SK-N-SH (cell line): ENCODE measurements at regions not wholly inside any gene's neighbourhood (a gene's known extent, or its start where the extent isn't known, plus 50 kb on each side); places are given as distances from the start of the nearest gene placed in this dataset.

Experiments
- CTCF ChIA-PET: fragments of 300-600, 350-600 bp; formaldehyde crosslinking; extraction: SDS; loops from one replicate; lab custom pipeline; 2021; lab: Yijun Ruan, JAX
- POLR2A ChIA-PET: fragments of 350-600 bp; sonication (Branson Sonifier 250); formaldehyde crosslinking; extraction: SDS; loops from one replicate; lab custom pipeline; 2020; ENCODE audit warnings: antibody characterized with exemption, inconsistent platforms; lab: Yijun Ruan, JAX
- DNase-seq: peaks from one replicate; pipeline ENCODE4 v3.0.0; 2012
- H2AFZ ChIP-seq: fragments of 200-600 bp; sonication (generic); 2 replicates; pipeline ENCODE4 v1.8.1; 2016; ENCODE audit warnings: antibody characterized with exemption, mild to moderate bottlenecking, low read depth
- H3F3A ChIP-seq: fragments of 200-600 bp; sonication (generic); replicated peaks from 2 replicates; pipeline ENCODE3; 2016; ENCODE audit warnings: antibody characterized with exemption, mild to moderate bottlenecking; ENCODE audit not compliant: insufficient read depth
- H3K27ac ChIP-seq, 2 experiments: fragments of 200-500 bp in 1 of 2; fragments of 200-600 bp in 1 of 2; sonication (Bioruptor generic) in 1 of 2; sonication (generic), shearing (Covaris generic) in 1 of 2; 2 replicates each; pipeline versions ENCODE4 v1.5.1 to v1.6.1; 2014 to 2016; ENCODE audit warnings: low read depth in 2 of 2, inconsistent platforms in 1 of 2, low read length in 1 of 2, mild to moderate bottlenecking in 1 of 2, mixed read lengths in 1 of 2
- H3K27me3 ChIP-seq: fragments of 200-600 bp; sonication (generic), shearing (Covaris generic); 2 replicates; pipeline ENCODE4 v1.6.1; 2016; ENCODE audit warnings: mixed run types; ENCODE audit not compliant: insufficient read depth
- H3K36me3 ChIP-seq, 2 experiments: fragments of 200-500 bp in 1 of 2; fragments of 200-600 bp in 1 of 2; sonication (Bioruptor generic) in 1 of 2; sonication (generic) in 1 of 2; replicated peaks in 1 of 2; 2 replicates each; pipeline versions ENCODE3 to v1.5.1; 2014 to 2016; ENCODE audit warnings: low read length in 1 of 2, mild to moderate bottlenecking in 1 of 2; ENCODE audit not compliant: insufficient read depth in 2 of 2, control insufficient read depth in 1 of 2
- H3K4me1 ChIP-seq, 2 experiments: fragments of 200-500 bp in 1 of 2; fragments of 200-600 bp in 1 of 2; sonication (Bioruptor generic) in 1 of 2; sonication (generic), shearing (Covaris generic) in 1 of 2; 2 replicates each; pipeline versions ENCODE4 v1.5.1 to v1.6.1; 2014 to 2016; ENCODE audit warnings: low read depth in 1 of 2, low read length in 1 of 2, mixed run types in 1 of 2; ENCODE audit not compliant: insufficient read depth in 2 of 2, control insufficient read depth in 1 of 2
- H3K4me2 ChIP-seq: fragments of 200-600 bp; sonication (generic), shearing (Covaris generic); 2 replicates; pipeline ENCODE4 v1.6.1; 2017; ENCODE audit warnings: mixed run types
- H3K4me3 ChIP-seq, 2 experiments: fragments of 200-500 bp in 1 of 2; fragments of 200-600 bp in 1 of 2; sonication (Bioruptor generic) in 1 of 2; sonication (generic), shearing (Covaris generic) in 1 of 2; 2 replicates each; pipeline versions ENCODE4 v1.5.1 to v1.8.1; 2014 to 2016; ENCODE audit warnings: low read depth in 2 of 2, inconsistent platforms in 1 of 2, low read length in 1 of 2, mild to moderate bottlenecking in 1 of 2, mixed read lengths in 1 of 2, moderate library complexity in 1 of 2
- H3K79me2 ChIP-seq: fragments of 200-600 bp; sonication (generic); 2 replicates; pipeline ENCODE4 v1.8.1; 2017; ENCODE audit warnings: mild to moderate bottlenecking; ENCODE audit not compliant: insufficient read depth
- H3K9ac ChIP-seq: fragments of 200-600 bp; sonication (generic); 2 replicates; pipeline ENCODE4 v1.6.1; 2017; ENCODE audit warnings: mixed run types
- H3K9me2 ChIP-seq: fragments of 200-600 bp; sonication (generic); 2 replicates; pipeline ENCODE4 v1.6.1; 2017; ENCODE audit warnings: mixed run types
- H3K9me3 ChIP-seq: fragments of 200-600 bp; sonication (generic); 2 replicates; pipeline ENCODE4 v1.6.1; 2017; ENCODE audit warnings: mixed run types, mild to moderate bottlenecking, moderate library complexity
- H4K20me1 ChIP-seq: fragments of 200-600 bp; sonication (generic); 2 replicates; pipeline ENCODE4 v1.6.1; 2017; ENCODE audit warnings: mild to moderate bottlenecking, mixed run types; ENCODE audit not compliant: insufficient read depth
- CHD2 ChIP-seq: fragments of 150-350 bp; IDR thresholded peaks from 2 replicates; pipeline ENCODE4 v1.6.1; 2018; ENCODE audit warnings: low read length; ENCODE audit not compliant: partially characterized antibody
- CTCF ChIP-seq: fragments of 200-600 bp; sonication (generic); IDR thresholded peaks from 2 replicates; pipeline ENCODE4 v1.6.1; 2017; ENCODE audit warnings: antibody characterized with exemption, mild to moderate bottlenecking, moderate library complexity
- ELF1 ChIP-seq: IDR thresholded peaks from 2 replicates; pipeline ENCODE4 v1.4.0; 2012
- FOSL2 ChIP-seq: IDR thresholded peaks from 2 replicates; pipeline ENCODE4 v1.4.0; 2012; ENCODE audit warnings: low read depth, mild to moderate bottlenecking, moderate library complexity, borderline replicate concordance
- GATA2 ChIP-seq: sonication (generic); formaldehyde crosslinking; IDR thresholded peaks from 2 replicates; pipeline ENCODE4 v1.5.0; 2020; ENCODE audit warnings: mild to moderate bottlenecking, missing genetic modification reagents
- IRF3 ChIP-seq: fragments of 150-350 bp; IDR thresholded peaks from 2 replicates; pipeline ENCODE4 v1.6.1; 2016; ENCODE audit warnings: mild to moderate bottlenecking, low read depth, low read length
- PBX3 ChIP-seq: IDR thresholded peaks from 2 replicates; pipeline ENCODE4; 2012
- RCOR1 ChIP-seq: fragments of 150-350 bp; IDR thresholded peaks from 2 replicates; pipeline ENCODE4 v1.6.1; 2017; ENCODE audit warnings: antibody characterized with exemption, low read length
- REST ChIP-seq: IDR thresholded peaks from 2 replicates; pipeline ENCODE4 v1.6.1; 2012; ENCODE audit warnings: mild to moderate bottlenecking, low read depth, low read length, moderate library complexity
- YY1 ChIP-seq: IDR thresholded peaks from 2 replicates; pipeline ENCODE4 v1.4.0; 2012; ENCODE audit warnings: low read depth, mild to moderate bottlenecking
- ZBTB33 ChIP-seq: IDR thresholded peaks from 2 replicates; pipeline ENCODE4 v1.4.0; 2012; ENCODE audit warnings: low read depth, borderline replicate concordance
- WGBS: methylation state at CpG from one replicate; pipeline ENCODE4 v1.1.6; 2017; ENCODE audit warnings: low lambda C conversion rate; 5-methylcytosine and 5-hydroxymethylcytosine counted together

- Histone ChIP-seq H3K36me3 (no peaks in the 10 kb centered on the region), H3K4me1 (no peaks in the 10 kb centered on the region), H3K4me2 (no peak overlapping the region), H3K27ac (no peak overlapping the region), H3K79me2 (no peaks in the 10 kb centered on the region), H2AFZ (no peak overlapping the region), H3F3A (no peaks in the 10 kb centered on the region), H4K20me1 (no peaks in the 10 kb centered on the region), H3K9ac (no peak overlapping the region), H3K27me3 (no peaks in the 10 kb centered on the region), H3K9me2 (no peaks in the 10 kb centered on the region), H3K4me3 (no peak overlapping the region), H3K9me3 (no peaks in the 10 kb centered on the region)
- POLR2A ChIA-PET = no interaction called here
- WGBS = 6% methylated on average over 1 of the region's 1 CpG
- CTCF ChIA-PET = no interaction called here
- TF ChIP-seq ELF1 (no peak), FOSL2 (no peak), GATA2 (CRISPR knock-in tag) (no peak)
- DNase-seq = no peak
Observed at GRCh38 chr5:167827766-167828165, 463.7 kb upstream of the WWC1 start.

GRCh38 chr5:167831754-167832504 is 459.5 kb upstream of the WWC1 start:
- Histone ChIP-seq H4K20me1 (no peaks in the 10 kb centered on the region), H3K4me1 (no peaks in the 10 kb centered on the region), H2AFZ (no peak overlapping the region), H3K79me2 (no peaks in the 10 kb centered on the region), H3F3A (no peaks in the 10 kb centered on the region), H3K36me3 (no peaks in the 10 kb centered on the region)
- ChIA-PET CTCF (interaction anchor here (0.5 to 0.6 kb wide), 2 partner anchors 14 to 197 kb away, joined by 3 read pairs; no protein-coding TSS in a partner anchor), POLR2A (no interaction called here)
- WGBS = 50% methylated on average over 8 of the region's 8 CpGs
- no peak for TF ChIP-seq PBX3
- no peak for TF ChIP-seq IRF3
- TF ChIP-seq YY1 = no peak
- TF ChIP-seq CHD2 = no peak
- TF ChIP-seq CTCF = no peak
- no peak for TF ChIP-seq REST
- no peak for TF ChIP-seq ZBTB33
- no peak for TF ChIP-seq RCOR1
- TF ChIP-seq, all 33 proteins: peak for 0
- H3K27me3 ChIP-seq = no peaks in the 10 kb centered on the region
- no peaks in the 10 kb centered on the region for H3K9me2 ChIP-seq
- no peak for DNase-seq
- no peaks in the 10 kb centered on the region for H3K9me3 ChIP-seq
- H3K4me3 ChIP-seq = no peak overlapping the region
- H3K4me2 ChIP-seq = no peak overlapping the region
- no peak overlapping the region for H3K9ac ChIP-seq
- no peak overlapping the region for H3K27ac ChIP-seq
